ENCODE measurements at regions not wholly inside any gene's neighbourhood (a gene's known extent, or its start where the extent isn't known, plus 50 kb on each side); places are given as distances from the start of the nearest gene placed in this dataset.

- Histone ChIP-seq H3K4me3 (ENCODE audit: control insufficient read depth in 1 of 2, extremely low read depth in 1 of 2, low read length in 1 of 2) (no peak overlapping the region), H3K9me3 (no peaks in the 10 kb centered on the region), H3K36me3 (ENCODE audit: control insufficient read depth in 2 of 2, extremely low read depth in 1 of 2, insufficient read depth in 1 of 2, low read length in 1 of 2) (no peaks in the 10 kb centered on the region), H3K27me3 (replicated peaks in 1 of 2; ENCODE audit: control insufficient read depth in 2 of 2, extremely low read depth in 1 of 2, insufficient read depth in 2 of 2, low read length in 1 of 2) (no peaks in the 10 kb centered on the region), H3K4me1 (ENCODE audit: control insufficient read depth in 1 of 2, extremely low read depth in 1 of 2, insufficient read depth in 2 of 2, low read length in 2 of 2) (no peaks in the 10 kb centered on the region), H3K27ac (ENCODE audit: low read length) (no peak overlapping the region)
- Mint-ChIP-seq H3K27me3 (no peaks in the 10 kb centered on the region), H3K4me3 (no peak overlapping the region), H3K27ac (no peak overlapping the region), H3K9me3 (peaks cover 9 to 20% (median 9%) of the 10 kb centered on the region in 3 donors), H3K4me1 (no peaks in the 10 kb centered on the region), H3K36me3 (no peaks in the 10 kb centered on the region)
- 43% methylated on average over 1 of the region's 6 CpGs for WGBS (ENCODE audit: insufficient coverage)
- CTCF ChIA-PET, result no interaction called here
- POLR2A ChIA-PET, result no interaction called here
- DNase-seq (no peak), ATAC-seq (replicated peaks in 1 of 4) (no peak)
Measured at GRCh38 chr7:68109299-68109698, 1112.7 kb downstream of the TYW1 start.

- Histone ChIP-seq H3K27ac (ENCODE audit: low read length) (no peak overlapping the region), H3K9me3 (no peaks in the 10 kb centered on the region), H3K36me3 (ENCODE audit: control insufficient read depth in 2 of 2, extremely low read depth in 1 of 2, insufficient read depth in 1 of 2, low read length in 1 of 2) (no peaks in the 10 kb centered on the region), H3K27me3 (replicated peaks in 1 of 2; ENCODE audit: control insufficient read depth in 2 of 2, extremely low read depth in 1 of 2, insufficient read depth in 2 of 2, low read length in 1 of 2) (no peaks in the 10 kb centered on the region), H3K4me3 (ENCODE audit: control insufficient read depth in 1 of 2, extremely low read depth in 1 of 2, low read length in 1 of 2) (peak overlapping the region in 1 of 2 donors; percentile 3), H3K4me1 (ENCODE audit: control insufficient read depth in 1 of 2, extremely low read depth in 1 of 2, insufficient read depth in 2 of 2, low read length in 2 of 2) (no peaks in the 10 kb centered on the region)
- no peak overlapping the region for H3K4me3 Mint-ChIP-seq
- ATAC-seq (replicated peaks in 1 of 4), result no peak
- no peak for DNase-seq
- no peak overlapping the region for H3K27ac Mint-ChIP-seq
- ChIA-PET CTCF (no interaction called here), POLR2A (no interaction called here)
- peaks cover 34 to 46% (median 39%) of the 10 kb centered on the region in 3 donors for H3K9me3 Mint-ChIP-seq
- H3K27me3 Mint-ChIP-seq, result no peaks in the 10 kb centered on the region
- H3K4me1 Mint-ChIP-seq, result no peaks in the 10 kb centered on the region
- WGBS (ENCODE audit: insufficient coverage), result 81% methylated on average over 3 of the region's 5 CpGs
- H3K36me3 Mint-ChIP-seq, result no peaks in the 10 kb centered on the region
Measured at GRCh38 chr7:68119411-68119810, 1122.8 kb downstream of the TYW1 start.

- Mint-ChIP-seq H3K27ac (no peak overlapping the region), H3K4me1 (no peaks in the 10 kb centered on the region), H3K4me3 (no peak overlapping the region), H3K9me3 (peaks cover 32 to 42% (median 36%) of the 10 kb centered on the region in 3 donors), H3K27me3 (no peaks in the 10 kb centered on the region), H3K36me3 (no peaks in the 10 kb centered on the region)
- Histone ChIP-seq H3K27ac (ENCODE audit: low read length) (no peak overlapping the region), H3K4me1 (ENCODE audit: control insufficient read depth in 1 of 2, extremely low read depth in 1 of 2, insufficient read depth in 2 of 2, low read length in 2 of 2) (no peaks in the 10 kb centered on the region), H3K36me3 (ENCODE audit: control insufficient read depth in 2 of 2, extremely low read depth in 1 of 2, insufficient read depth in 1 of 2, low read length in 1 of 2) (no peaks in the 10 kb centered on the region), H3K4me3 (ENCODE audit: control insufficient read depth in 1 of 2, extremely low read depth in 1 of 2, low read length in 1 of 2) (no peak overlapping the region), H3K9me3 (no peaks in the 10 kb centered on the region), H3K27me3 (replicated peaks in 1 of 2; ENCODE audit: control insufficient read depth in 2 of 2, extremely low read depth in 1 of 2, insufficient read depth in 2 of 2, low read length in 1 of 2) (no peaks in the 10 kb centered on the region)
- CTCF ChIA-PET, result no interaction called here
- DNase-seq (no peak), ATAC-seq (replicated peaks in 1 of 4) (no peak)
- POLR2A ChIA-PET, result no interaction called here
Measured at GRCh38 chr7:68121056-68121455, 1124.4 kb downstream of the TYW1 start.

GRCh38 chr7:68121655-68122054 lies 1125.0 kb downstream of the TYW1 start:
- H3K4me1 ChIP-seq (ENCODE audit: control insufficient read depth in 1 of 2, extremely low read depth in 1 of 2, insufficient read depth in 2 of 2, low read length in 2 of 2), result no peaks in the 10 kb centered on the region
- no peaks in the 10 kb centered on the region for H3K4me1 Mint-ChIP-seq
- 75% methylated on average over 1 of the region's 9 CpGs for WGBS (ENCODE audit: insufficient coverage)
- no peaks in the 10 kb centered on the region for H3K36me3 Mint-ChIP-seq
- no peaks in the 10 kb centered on the region for H3K27me3 Mint-ChIP-seq
- no peak overlapping the region for H3K27ac Mint-ChIP-seq
- no peak overlapping the region for H3K27ac ChIP-seq (ENCODE audit: low read length)
- no peak for DNase-seq
- peaks cover 29 to 39% (median 32%) of the 10 kb centered on the region in 3 donors for H3K9me3 Mint-ChIP-seq
- H3K4me3 ChIP-seq (ENCODE audit: control insufficient read depth in 1 of 2, extremely low read depth in 1 of 2, low read length in 1 of 2), result no peak overlapping the region
- ChIA-PET CTCF (no interaction called here), POLR2A (no interaction called here)
- no peak overlapping the region for H3K4me3 Mint-ChIP-seq
- H3K27me3 ChIP-seq (replicated peaks in 1 of 2; ENCODE audit: control insufficient read depth in 2 of 2, extremely low read depth in 1 of 2, insufficient read depth in 2 of 2, low read length in 1 of 2), result no peaks in the 10 kb centered on the region
- H3K36me3 ChIP-seq (ENCODE audit: control insufficient read depth in 2 of 2, extremely low read depth in 1 of 2, insufficient read depth in 1 of 2, low read length in 1 of 2), result no peaks in the 10 kb centered on the region
- ATAC-seq (replicated peaks in 1 of 4), result no peak
- no peaks in the 10 kb centered on the region for H3K9me3 ChIP-seq

GRCh38 chr7:68122801-68123200 lies 1126.2 kb downstream of the TYW1 start:
- WGBS (ENCODE audit: insufficient coverage), result 55% methylated on average over 5 of the region's 8 CpGs
- H3K4me1 ChIP-seq (ENCODE audit: control insufficient read depth in 1 of 2, extremely low read depth in 1 of 2, insufficient read depth in 2 of 2, low read length in 2 of 2), result no peaks in the 10 kb centered on the region
- H3K4me3 ChIP-seq (ENCODE audit: control insufficient read depth in 1 of 2, extremely low read depth in 1 of 2, low read length in 1 of 2), result no peak overlapping the region
- ChIA-PET POLR2A (no interaction called here), CTCF (no interaction called here)
- no peaks in the 10 kb centered on the region for H3K36me3 Mint-ChIP-seq
- H3K27me3 ChIP-seq (replicated peaks in 1 of 2; ENCODE audit: control insufficient read depth in 2 of 2, extremely low read depth in 1 of 2, insufficient read depth in 2 of 2, low read length in 1 of 2), result no peaks in the 10 kb centered on the region
- no peak for DNase-seq
- H3K9me3 ChIP-seq, result no peaks in the 10 kb centered on the region
- no peaks in the 10 kb centered on the region for H3K27me3 Mint-ChIP-seq
- no peak overlapping the region for H3K27ac Mint-ChIP-seq
- no peak overlapping the region for H3K27ac ChIP-seq (ENCODE audit: low read length)
- H3K4me3 Mint-ChIP-seq, result no peak overlapping the region
- ATAC-seq (replicated peaks in 1 of 4), result no peak
- H3K4me1 Mint-ChIP-seq, result no peaks in the 10 kb centered on the region
- H3K9me3 Mint-ChIP-seq, result peaks cover 29 to 37% (median 30%) of the 10 kb centered on the region in 3 donors
- H3K36me3 ChIP-seq (ENCODE audit: control insufficient read depth in 2 of 2, extremely low read depth in 1 of 2, insufficient read depth in 1 of 2, low read length in 1 of 2), result no peaks in the 10 kb centered on the region

GRCh38 chr7:68125168-68125567 lies 1128.5 kb downstream of the TYW1 start:
- ATAC-seq (replicated peaks in 1 of 4), result no peak

GRCh38 chr7:68133045-68133444 lies 1136.4 kb downstream of the TYW1 start:
- H3K4me1 ChIP-seq (ENCODE audit: control insufficient read depth in 1 of 2, extremely low read depth in 1 of 2, insufficient read depth in 2 of 2, low read length in 2 of 2), result no peaks in the 10 kb centered on the region
- no peaks in the 10 kb centered on the region for H3K36me3 ChIP-seq (ENCODE audit: control insufficient read depth in 2 of 2, extremely low read depth in 1 of 2, insufficient read depth in 1 of 2, low read length in 1 of 2)
- ChIA-PET POLR2A (no interaction called here), CTCF (no interaction called here)
- no peaks in the 10 kb centered on the region for H3K27me3 ChIP-seq (replicated peaks in 1 of 2; ENCODE audit: control insufficient read depth in 2 of 2, extremely low read depth in 1 of 2, insufficient read depth in 2 of 2, low read length in 1 of 2)
- Mint-ChIP-seq H3K36me3 (no peaks in the 10 kb centered on the region), H3K9me3 (peaks cover 8 to 9% (median 8%) of the 10 kb centered on the region in 3 donors), H3K4me1 (no peaks in the 10 kb centered on the region), H3K27me3 (no peaks in the 10 kb centered on the region), H3K4me3 (no peak overlapping the region), H3K27ac (no peak overlapping the region)
- no peak for DNase-seq
- H3K9me3 ChIP-seq, result no peaks in the 10 kb centered on the region
- no peak overlapping the region for H3K4me3 ChIP-seq (ENCODE audit: control insufficient read depth in 1 of 2, extremely low read depth in 1 of 2, low read length in 1 of 2)
- WGBS (ENCODE audit: insufficient coverage), result 93% methylated on average over 4 of the region's 6 CpGs
- ATAC-seq (replicated peaks in 1 of 4), result no peak
- H3K27ac ChIP-seq (ENCODE audit: low read length), result no peak overlapping the region

More at GRCh38 chr7:68125168-68125567, 1128.5 kb downstream of the TYW1 start:
- DNase-seq, result no peak
- H3K4me1 ChIP-seq (ENCODE audit: control insufficient read depth in 1 of 2, extremely low read depth in 1 of 2, insufficient read depth in 2 of 2, low read length in 2 of 2), result no peaks in the 10 kb centered on the region
- Mint-ChIP-seq H3K4me3 (no peak overlapping the region), H3K4me1 (no peaks in the 10 kb centered on the region), H3K36me3 (no peaks in the 10 kb centered on the region), H3K27me3 (no peaks in the 10 kb centered on the region), H3K9me3 (peaks cover 14 to 18% (median 17%) of the 10 kb centered on the region in 3 donors), H3K27ac (no peak overlapping the region)
- POLR2A ChIA-PET, result no interaction called here
- no peaks in the 10 kb centered on the region for H3K9me3 ChIP-seq
- 100% methylated on average over 1 of the region's 2 CpGs for WGBS (ENCODE audit: insufficient coverage)
- CTCF ChIA-PET, result no interaction called here
- H3K27me3 ChIP-seq (replicated peaks in 1 of 2; ENCODE audit: control insufficient read depth in 2 of 2, extremely low read depth in 1 of 2, insufficient read depth in 2 of 2, low read length in 1 of 2), result no peaks in the 10 kb centered on the region
- no peaks in the 10 kb centered on the region for H3K36me3 ChIP-seq (ENCODE audit: control insufficient read depth in 2 of 2, extremely low read depth in 1 of 2, insufficient read depth in 1 of 2, low read length in 1 of 2)
- no peak overlapping the region for H3K4me3 ChIP-seq (ENCODE audit: control insufficient read depth in 1 of 2, extremely low read depth in 1 of 2, low read length in 1 of 2)
- H3K27ac ChIP-seq (ENCODE audit: low read length), result no peak overlapping the region
